Neutrophil (primary cell): ENCODE measurements at regions not wholly inside any gene's neighbourhood (a gene's known extent, or its start where the extent isn't known, plus 50 kb on each side); places are given as distances from the start of the nearest gene placed in this dataset.
"Not testable (repeated sequence)": the region's sequence is repeated elsewhere in the genome, so short reads cannot be mapped to it uniquely, and the experiment has no call there.

ENCODE experiments used
- H3K27ac ChIP-seq: fragments of 200-600 bp; sonication (generic); 2 replicates; pipeline ENCODE4 v1.5.1; 2016; ENCODE audit warnings: mild to moderate bottlenecking, moderate library complexity
- H3K27me3 ChIP-seq: fragments of 200-600 bp; sonication (generic); 2 replicates; pipeline ENCODE4 v1.6.0; 2016; ENCODE audit warnings: mild to moderate bottlenecking
- H3K36me3 ChIP-seq: fragments of 200-600 bp; sonication (generic); 2 replicates; pipeline ENCODE4 v1.5.1; 2017
- H3K4me1 ChIP-seq, 2 experiments: fragments of 200-600 bp in 1 of 2; sonication (generic) in 1 of 2; 1 replicate in 1 of 2; 2 replicates in 1 of 2; pipeline versions ENCODE4 v1.5.1 to v1.6.1; 2013 to 2016; ENCODE audit warnings: low read depth in 1 of 2, low read length in 1 of 2, mild to moderate bottlenecking in 1 of 2, moderate library complexity in 1 of 2; ENCODE audit not compliant: control insufficient read depth in 1 of 2, insufficient read depth in 1 of 2
- H3K4me3 ChIP-seq, 2 experiments: fragments of 200-600 bp in 1 of 2; sonication (generic) in 1 of 2; 1 replicate in 1 of 2; 2 replicates in 1 of 2; pipeline ENCODE4 v1.5.1; 2013 to 2016; ENCODE audit warnings: low read depth in 1 of 2, low read length in 1 of 2, mild to moderate bottlenecking in 1 of 2, moderate library complexity in 1 of 2
- H3K9me3 ChIP-seq: fragments of 200-600 bp; sonication (generic); 2 replicates; pipeline ENCODE4 v1.5.1; 2016
- TF ChIP-seq, protein P1 (sequence below): fragments of 200-600 bp; sonication (generic); IDR thresholded peaks from 2 replicates; pipeline ENCODE4 v1.5.1; 2016; ENCODE audit warnings: antibody characterized with exemption

DNA sequence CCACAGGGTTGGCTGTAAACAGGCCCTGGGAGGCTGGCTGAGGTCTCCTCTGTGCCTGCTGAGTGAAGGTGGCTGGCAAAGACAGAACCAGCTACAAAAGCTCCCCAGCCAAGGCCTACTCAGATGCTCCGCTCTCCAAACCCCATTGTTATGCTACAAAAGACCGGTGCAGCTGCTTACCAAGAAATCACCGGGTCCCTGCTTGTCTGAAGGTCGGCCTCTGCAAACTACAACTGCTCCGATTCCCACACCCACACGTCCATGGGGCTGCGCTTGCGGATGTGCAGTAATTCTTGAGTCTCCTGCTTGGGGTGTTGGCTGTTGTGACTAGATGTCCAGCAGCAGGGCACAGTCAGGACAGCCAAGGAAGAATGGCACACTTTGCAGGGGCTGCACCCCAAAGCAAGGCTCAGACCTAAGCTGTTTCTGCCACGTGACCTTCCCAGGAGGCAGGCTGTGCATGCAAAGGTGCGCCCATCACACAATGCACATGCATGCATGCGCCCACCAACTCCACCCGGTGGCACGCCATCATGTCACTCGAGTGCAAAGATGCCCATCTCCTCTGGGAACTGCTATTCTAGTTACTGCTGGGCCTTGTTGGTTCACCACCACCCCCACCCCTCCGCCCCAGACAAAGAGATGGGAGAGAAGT is 97.8 kb downstream of the OAT start:
- no peaks in the 10 kb centered on the region for H3K36me3 ChIP-seq
- no peaks in the 10 kb centered on the region for H3K9me3 ChIP-seq
- H3K4me3 ChIP-seq: no peak overlapping the region
- no peak overlapping the region for H3K27ac ChIP-seq
- H3K27me3 ChIP-seq: no peaks in the 10 kb centered on the region
- TF ChIP-seq, protein P1, sequence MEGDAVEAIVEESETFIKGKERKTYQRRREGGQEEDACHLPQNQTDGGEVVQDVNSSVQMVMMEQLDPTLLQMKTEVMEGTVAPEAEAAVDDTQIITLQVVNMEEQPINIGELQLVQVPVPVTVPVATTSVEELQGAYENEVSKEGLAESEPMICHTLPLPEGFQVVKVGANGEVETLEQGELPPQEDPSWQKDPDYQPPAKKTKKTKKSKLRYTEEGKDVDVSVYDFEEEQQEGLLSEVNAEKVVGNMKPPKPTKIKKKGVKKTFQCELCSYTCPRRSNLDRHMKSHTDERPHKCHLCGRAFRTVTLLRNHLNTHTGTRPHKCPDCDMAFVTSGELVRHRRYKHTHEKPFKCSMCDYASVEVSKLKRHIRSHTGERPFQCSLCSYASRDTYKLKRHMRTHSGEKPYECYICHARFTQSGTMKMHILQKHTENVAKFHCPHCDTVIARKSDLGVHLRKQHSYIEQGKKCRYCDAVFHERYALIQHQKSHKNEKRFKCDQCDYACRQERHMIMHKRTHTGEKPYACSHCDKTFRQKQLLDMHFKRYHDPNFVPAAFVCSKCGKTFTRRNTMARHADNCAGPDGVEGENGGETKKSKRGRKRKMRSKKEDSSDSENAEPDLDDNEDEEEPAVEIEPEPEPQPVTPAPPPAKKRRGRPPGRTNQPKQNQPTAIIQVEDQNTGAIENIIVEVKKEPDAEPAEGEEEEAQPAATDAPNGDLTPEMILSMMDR: no peak
- no peaks in the 10 kb centered on the region for H3K4me1 ChIP-seq

- Histone ChIP-seq H3K36me3 (no peaks in the 10 kb centered on the region), H3K27ac (no peak overlapping the region), H3K9me3 (no peaks in the 10 kb centered on the region), H3K27me3 (no peaks in the 10 kb centered on the region), H3K4me3 (no peak overlapping the region), H3K4me1 (no peaks in the 10 kb centered on the region)
- TF ChIP-seq, protein P1: no peak
Measured at GRCh38 chr10:124319926-124320391, 98.8 kb downstream of the OAT start.

GRCh38 chr10:124319520-124319919 is 99.2 kb downstream of the OAT start:
- H3K27me3 ChIP-seq, H3K27ac ChIP-seq, H3K4me1 ChIP-seq, H3K36me3 ChIP-seq, H3K9me3 ChIP-seq, H3K4me3 ChIP-seq: not testable (repeated sequence)

GRCh38 chr10:124318811-124319210 is 99.9 kb downstream of the OAT start:
- no peaks in the 10 kb centered on the region for H3K4me1 ChIP-seq
- no peaks in the 10 kb centered on the region for H3K27me3 ChIP-seq
- H3K4me3 ChIP-seq: no peak overlapping the region
- no peaks in the 10 kb centered on the region for H3K9me3 ChIP-seq
- H3K36me3 ChIP-seq: no peaks in the 10 kb centered on the region
- no peak overlapping the region for H3K27ac ChIP-seq
- TF ChIP-seq, protein P1: no peak

DNA sequence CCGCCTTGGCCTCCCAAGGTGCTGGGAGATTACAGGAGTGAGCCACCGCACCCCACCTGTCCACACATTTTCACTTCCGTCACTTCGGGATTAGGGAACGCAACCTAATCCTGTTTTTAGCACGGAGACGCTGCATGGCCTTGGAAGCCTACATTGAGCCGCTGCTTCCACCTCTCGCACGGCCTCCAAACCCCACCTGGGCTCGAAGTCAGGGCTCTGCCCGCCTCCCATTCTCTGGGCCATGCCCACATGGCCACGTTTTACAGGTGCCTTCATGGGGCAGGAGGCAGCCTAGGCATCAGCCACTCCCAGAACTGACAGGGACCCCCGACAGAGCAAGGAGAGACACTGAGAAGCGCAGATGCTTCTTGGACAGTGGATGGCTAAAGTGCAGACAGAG is 100.6 kb downstream of the OAT start:
- TF ChIP-seq, protein P1: no peak
- H3K4me1 ChIP-seq: no peaks in the 10 kb centered on the region

GRCh38 chr10:124316326-124316725 is 102.4 kb downstream of the OAT start:
- Histone ChIP-seq H3K4me1 (no peaks in the 10 kb centered on the region), H3K4me3 (no peak overlapping the region), H3K36me3 (no peaks in the 10 kb centered on the region), H3K27me3 (no peaks in the 10 kb centered on the region), H3K27ac (no peak overlapping the region), H3K9me3 (no peaks in the 10 kb centered on the region)
- TF ChIP-seq, protein P1: no peak

More for the DNA sequence above, 100.6 kb downstream of the OAT start:
- Histone ChIP-seq H3K27ac (no peak overlapping the region), H3K4me3 (no peak overlapping the region), H3K27me3 (no peaks in the 10 kb centered on the region), H3K9me3 (no peaks in the 10 kb centered on the region), H3K36me3 (no peaks in the 10 kb centered on the region)
